Esophagus muscularis mucosa (tissue), 4 donors: ENCODE measurements at regions not wholly inside any gene's neighbourhood (a gene's known extent, or its start where the extent isn't known, plus 50 kb on each side); places are given as distances from the start of the nearest gene placed in this dataset.

ENCODE experiments used
- DNase-seq: peaks from one replicate; pipeline ENCODE4 v3.0.0-alpha.2; 2017; ENCODE audit errors: extremely low spot score
- H3K27ac ChIP-seq, 4 donors: fragments of 200-600 bp; sonication (generic); replicated peaks in 1 of 4; 1 replicate in 3 of 4; 2 replicates in 1 of 4; pipeline ENCODE4 v1.5.1; 2016 to 2019; ENCODE audit warnings: mild to moderate bottlenecking in 1 of 4
- H3K27me3 ChIP-seq, 4 donors: fragments of 200-600 bp; sonication (generic); one replicate each; pipeline versions ENCODE4 v1.5.1 to v1.6.0; 2016 to 2019
- H3K36me3 ChIP-seq, 4 donors: fragments of 200-600 bp; sonication (generic); one replicate each; pipeline ENCODE4 v1.5.1; 2016 to 2019
- H3K4me1 ChIP-seq, 4 donors: fragments of 200-600 bp; sonication (generic); one replicate each; pipeline ENCODE4 v1.5.1; 2016 to 2019
- H3K4me3 ChIP-seq, 4 donors: fragments of 200-600 bp; sonication (generic); 1 replicate in 2 of 4; 2 replicates in 2 of 4; pipeline ENCODE4 v1.5.1; 2016 to 2019; ENCODE audit warnings: mild to moderate bottlenecking in 4 of 4, moderate library complexity in 1 of 4
- H3K9me3 ChIP-seq, 4 donors: fragments of 200-600 bp; sonication (generic); 1 replicate in 3 of 4; 2 replicates in 1 of 4; pipeline ENCODE4 v1.5.1; 2016 to 2019
- CTCF ChIP-seq, 3 experiments: fragments of 200-600 bp in 2 of 3; fragments of 450-650 bp in 1 of 3; sonication (generic) in 2 of 3; IDR thresholded peaks; one replicate each; pipeline ENCODE4 v1.5.1; 2017 to 2019; ENCODE audit warnings: antibody characterized with exemption in 3 of 3, mild to moderate bottlenecking in 2 of 3, moderate library complexity in 1 of 3
- EP300 ChIP-seq: sonication (generic); formaldehyde crosslinking; IDR thresholded peaks from one replicate; pipeline ENCODE4 v1.6.1; 2017; ENCODE audit warnings: antibody characterized with exemption
- POLR2A ChIP-seq: fragments of 450-650 bp; IDR thresholded peaks from one replicate; pipeline ENCODE4 v1.6.1; 2017; ENCODE audit warnings: antibody characterized with exemption, moderate library complexity, mild to moderate bottlenecking, low read depth
- POLR2AphosphoS5 ChIP-seq, 2 donors: sonication (generic); formaldehyde crosslinking; IDR thresholded peaks; one replicate each; pipeline ENCODE4 v1.6.1; 2017; ENCODE audit warnings: antibody characterized with exemption in 2 of 2
- WGBS: methylation state at CpG from one replicate; pipeline ENCODE4 v1.1.5; 2018; 5-methylcytosine and 5-hydroxymethylcytosine counted together
- intact Hi-C: fragments of 100-400 bp; cut with DNase I; formaldehyde crosslinking; loops from one replicate; pipeline ENCODE4 v1.15.1; 2023
- small RNA-seq, 3 donors: library from RNA; depleted of rRNA; stranded (forward); fragments of <200 nt; gene quantifications; one replicate each; pipeline ENCODE3, GENCODE V24; 2016

- intact Hi-C loops, result no loop called here
- DNase-seq, result peak; percentile 79
- Histone ChIP-seq H3K27me3 (no peaks in the 10 kb centered on the region), H3K36me3 (no peaks in the 10 kb centered on the region), H3K27ac (no peak overlapping the region), H3K4me3 (no peak overlapping the region), H3K4me1 (no peaks in the 10 kb centered on the region), H3K9me3 (peaks cover 0 to 13% (median 0%) of the 10 kb centered on the region in 4 donors)
- no peak for TF ChIP-seq POLR2AphosphoS5 (IDR thresholded peaks at IDR 0.05)
- TF ChIP-seq CTCF (IDR thresholded peaks at IDR 0.05), result no peak
- no peak for TF ChIP-seq EP300
- TF ChIP-seq POLR2A, result no peak
- 82% methylated on average over 8 of the region's 8 CpGs for WGBS
These were observed 2452.5 kb downstream of the TP53TG3F start for GRCh38 chr16:35911899-35912298.

GRCh38 chr16:35931722-35932121 is 2472.3 kb downstream of the TP53TG3F start:
- no peak overlapping the region for H3K4me3 ChIP-seq
- no peaks in the 10 kb centered on the region for H3K36me3 ChIP-seq
- H3K4me1 ChIP-seq, result no peaks in the 10 kb centered on the region
- no peak overlapping the region for H3K27ac ChIP-seq
- no peaks in the 10 kb centered on the region for H3K27me3 ChIP-seq
- 70% methylated on average over 3 of the region's 3 CpGs for WGBS
- no peak for TF ChIP-seq POLR2A
- TF ChIP-seq CTCF (IDR thresholded peaks at IDR 0.05), result no peak
- no peak for TF ChIP-seq POLR2AphosphoS5 (IDR thresholded peaks at IDR 0.05)
- TF ChIP-seq EP300, result no peak
- peaks cover 0 to 39% (median 18%) of the 10 kb centered on the region in 4 donors for H3K9me3 ChIP-seq
- intact Hi-C loops, result no loop called here
- DNase-seq, result no peak

Small RNAs in the stretch of these regions (small RNA-seq; reads per million reads assigned to genes)
- gene AC106785.1 (0 reads per million in 3 donors), gene RNA5SP406 (0 reads per million in 3 donors), gene RNA5SP407 (0 reads per million in 3 donors), gene RNA5SP408 (0 reads per million in 3 donors), gene RNA5SP409 (0 reads per million in 3 donors), gene RNA5SP410 (0 reads per million in 3 donors), gene RNA5SP411 (0 reads per million in 3 donors), gene RNA5SP412 (0 to 0.17 (median 0) reads per million in 3 donors), gene RNA5SP413 (0 reads per million in 3 donors), gene RNA5SP414 (0 reads per million in 3 donors), gene RNA5SP415 (0 reads per million in 3 donors), gene RNA5SP416 (0 reads per million in 3 donors), gene RNA5SP417 (0 reads per million in 3 donors), gene RNA5SP418 (0 reads per million in 3 donors), gene RNA5SP419 (0 reads per million in 3 donors), gene RNA5SP420 (0 reads per million in 3 donors), gene RNA5SP421 (0 reads per million in 3 donors), gene RNA5SP422 (0 reads per million in 3 donors), gene RNA5SP423 (0 reads per million in 3 donors)
